Activated naive CD4-positive, alpha-beta T cell treated with anti-CD3 and anti-CD28 coated beads for 36 hours (primary cell): ENCODE measurements at regions not wholly inside any gene's neighbourhood (a gene's known extent, or its start where the extent isn't known, plus 50 kb on each side); places are given as distances from the start of the nearest gene placed in this dataset.

Source experiments
- CTCF ChIA-PET: fragments of 350-600 bp; sonication (Branson Sonifier 250); formaldehyde crosslinking; loops from one replicate; lab custom pipeline; 2021; ENCODE audit warnings: antibody characterized with exemption; lab: Charles Lee
- DNase-seq: peaks from one replicate; pipeline ENCODE4 v3.0.0-alpha.2; 2020
- H3K27ac Mint-ChIP-seq: one replicate; pipeline ENCODE4 v1.8.0; 2021; ENCODE audit warnings: mild to moderate bottlenecking, mixed read lengths
- H3K27me3 Mint-ChIP-seq: one replicate; pipeline ENCODE4 v1.8.0; 2021; ENCODE audit warnings: low read depth, mixed read lengths
- H3K36me3 Mint-ChIP-seq: one replicate; pipeline ENCODE4 v1.8.0; 2021; ENCODE audit warnings: low read depth, mixed read lengths
- H3K4me1 Mint-ChIP-seq: one replicate; pipeline ENCODE4 v1.8.0; 2021; ENCODE audit warnings: low read depth, mixed read lengths
- H3K4me3 Mint-ChIP-seq: one replicate; pipeline ENCODE4 v1.8.0; 2021; ENCODE audit warnings: mild to moderate bottlenecking, moderate library complexity, mixed read lengths
- H3K9me3 Mint-ChIP-seq: one replicate; pipeline ENCODE4 v1.8.0; 2021; ENCODE audit warnings: mixed read lengths
- intact Hi-C: fragments of 100-400 bp; cut with micrococcal nuclease; formaldehyde crosslinking; loops from one replicate; pipeline ENCODE4 v1.15.1; 2023

DNA sequence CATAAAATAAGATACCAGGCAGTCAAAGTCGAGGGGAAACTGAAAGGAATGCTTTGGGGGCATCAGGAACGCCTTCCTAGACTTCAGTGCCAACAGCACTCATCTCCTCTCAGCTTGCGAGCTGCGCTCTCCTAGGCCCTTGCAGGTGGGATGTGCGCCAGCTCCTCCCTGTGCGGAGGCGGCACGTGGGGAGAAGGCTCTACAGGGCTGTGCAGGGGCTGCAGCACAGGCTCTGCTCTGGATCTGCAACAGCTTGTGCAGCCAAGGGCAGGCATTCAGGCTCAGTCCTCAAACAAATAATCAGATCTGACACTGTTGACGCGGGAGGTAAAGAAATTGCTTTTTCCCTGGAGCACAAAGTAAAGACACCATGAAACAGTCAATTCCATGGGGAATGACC lies 144.8 kb downstream of the TTLL2 start:
- DNase-seq: no peak
- peaks cover 4% of the 10 kb centered on the region for H3K27me3 Mint-ChIP-seq
- peaks cover 4% of the 10 kb centered on the region for H3K4me1 Mint-ChIP-seq
- no peaks in the 10 kb centered on the region for H3K9me3 Mint-ChIP-seq
- CTCF ChIA-PET: no interaction called here
- intact Hi-C loops: no loop called here
- no peak overlapping the region for H3K27ac Mint-ChIP-seq
- no peaks in the 10 kb centered on the region for H3K36me3 Mint-ChIP-seq
- H3K4me3 Mint-ChIP-seq: no peak overlapping the region

DNA sequence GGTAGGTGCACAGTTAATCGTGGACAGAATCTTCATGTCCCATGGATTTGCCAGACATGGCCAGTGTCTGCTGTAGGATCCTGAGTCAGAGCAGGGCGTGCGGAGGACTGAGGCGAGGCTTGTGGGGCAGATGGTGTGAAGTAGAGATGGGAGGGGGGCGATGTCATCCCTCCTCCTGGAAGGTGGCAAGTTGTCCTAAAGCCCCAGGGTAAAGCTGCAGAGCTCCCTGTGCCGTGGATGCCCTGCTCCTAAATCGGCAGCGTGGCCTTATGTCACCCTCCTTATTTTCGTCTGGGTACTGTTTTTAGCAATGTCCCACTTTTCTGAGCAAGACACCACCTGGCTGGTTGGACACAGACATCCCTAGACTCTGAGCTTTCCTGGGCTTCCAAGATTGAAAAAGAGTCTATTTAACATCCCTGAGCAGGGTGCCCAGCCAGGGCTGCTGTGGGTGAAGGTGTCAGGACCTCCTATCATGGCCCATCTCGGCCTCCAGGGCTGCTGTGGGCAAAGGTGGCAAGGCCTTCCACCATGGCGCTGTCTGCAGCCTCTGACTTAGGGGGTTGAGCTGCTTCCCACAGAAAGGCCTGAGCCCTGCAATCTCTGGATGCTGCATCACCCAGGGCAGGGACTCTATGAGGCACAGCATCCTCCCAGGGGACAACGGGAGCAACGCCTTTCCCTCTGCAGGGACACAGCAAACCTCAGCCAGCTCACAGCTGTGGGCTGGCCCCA lies 145.4 kb downstream of the TTLL2 start:
- Mint-ChIP-seq H3K4me3 (no peak overlapping the region), H3K36me3 (no peaks in the 10 kb centered on the region), H3K4me1 (peaks cover 4% of the 10 kb centered on the region), H3K9me3 (no peaks in the 10 kb centered on the region), H3K27ac (no peak overlapping the region), H3K27me3 (peaks cover 4% of the 10 kb centered on the region)
- CTCF ChIA-PET: no interaction called here
- DNase-seq: no peak
- intact Hi-C loops: no loop called here

DNA sequence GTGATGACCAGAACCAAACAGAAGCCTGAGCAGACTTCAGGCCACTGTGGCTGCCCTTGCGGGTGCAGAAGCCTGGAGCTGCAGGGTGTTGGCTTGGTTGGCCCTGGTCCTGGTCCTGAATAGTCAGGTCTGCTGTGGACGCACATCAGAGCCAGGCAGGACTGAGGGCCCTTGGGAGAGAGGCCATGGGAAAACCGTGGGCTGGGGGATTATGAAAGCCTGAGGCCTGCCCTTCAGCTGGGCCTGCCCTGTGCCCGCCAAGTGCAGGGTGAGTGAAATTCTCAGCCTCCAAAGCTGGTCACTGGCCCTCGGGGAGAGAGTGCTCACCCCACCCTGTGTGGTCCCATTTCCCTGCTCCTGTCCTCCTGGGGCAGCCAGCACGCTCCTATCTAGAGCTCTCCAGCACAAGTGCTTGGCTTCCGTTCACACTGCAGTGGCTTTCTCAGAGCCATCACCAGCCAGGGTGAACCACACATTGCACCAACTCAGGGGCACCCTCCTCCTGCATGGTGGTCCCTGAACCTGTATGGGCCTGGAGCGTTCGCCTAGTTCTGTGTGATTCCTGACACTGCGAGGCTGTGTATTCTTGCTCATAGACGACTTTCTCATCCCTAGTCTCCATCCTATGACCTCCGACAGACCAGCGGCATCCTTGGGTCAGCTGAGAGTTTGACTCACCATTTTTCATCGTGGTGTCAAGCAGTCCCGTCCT lies 146.1 kb downstream of the TTLL2 start:
- CTCF ChIA-PET: no interaction called here
- Mint-ChIP-seq H3K9me3 (no peaks in the 10 kb centered on the region), H3K36me3 (no peaks in the 10 kb centered on the region), H3K27me3 (peaks cover 4% of the 10 kb centered on the region), H3K4me3 (no peak overlapping the region), H3K27ac (no peak overlapping the region), H3K4me1 (peaks cover 4% of the 10 kb centered on the region)
- intact Hi-C loops: no loop called here
- no peak for DNase-seq

DNA sequence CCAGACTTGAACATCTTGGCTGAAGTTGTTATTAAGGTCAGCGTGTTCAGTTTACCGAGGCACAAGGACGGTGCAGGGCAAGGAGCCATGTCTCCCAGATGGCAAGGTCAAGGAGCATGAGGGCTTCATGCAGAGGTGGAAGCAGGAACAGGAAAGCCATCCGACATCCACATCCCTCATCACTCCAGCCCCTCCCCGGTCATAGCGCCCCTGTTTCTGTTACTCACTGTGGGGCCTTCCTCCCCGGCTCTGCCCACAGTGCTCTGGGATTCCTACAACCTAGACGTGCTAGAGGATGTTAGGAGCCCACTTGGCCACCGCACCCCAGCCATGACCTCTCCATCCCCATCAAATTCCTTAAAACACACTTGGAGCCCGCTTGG lies 146.7 kb downstream of the TTLL2 start:
- DNase-seq: no peak
- Mint-ChIP-seq H3K4me3 (no peak overlapping the region), H3K36me3 (no peaks in the 10 kb centered on the region), H3K4me1 (peaks cover 4% of the 10 kb centered on the region), H3K9me3 (no peaks in the 10 kb centered on the region), H3K27ac (no peak overlapping the region), H3K27me3 (peaks cover 4% of the 10 kb centered on the region)
- CTCF ChIA-PET: no interaction called here
- intact Hi-C loops: no loop called here

DNA sequence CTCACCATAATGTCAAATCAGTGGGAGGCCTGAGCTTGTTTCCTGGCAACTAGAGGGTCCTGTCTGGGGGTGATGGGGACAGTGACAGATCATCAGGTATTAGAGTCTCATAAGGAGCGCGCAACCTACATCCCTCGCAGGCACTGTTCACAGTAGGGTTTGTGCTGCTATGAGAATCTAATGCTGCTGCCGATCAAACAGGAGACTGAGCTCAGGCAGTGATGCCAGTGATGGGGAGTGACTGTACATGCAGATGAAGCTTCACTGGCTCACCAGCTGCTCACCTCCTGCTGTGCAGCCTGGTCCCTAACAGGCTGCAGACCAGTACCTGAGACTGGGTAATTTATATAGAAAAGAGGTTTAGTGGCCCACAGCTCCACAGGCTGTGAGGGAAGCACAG lies 147.3 kb downstream of the TTLL2 start:
- CTCF ChIA-PET: no interaction called here
- H3K4me1 Mint-ChIP-seq: peaks cover 4% of the 10 kb centered on the region
- no peak overlapping the region for H3K4me3 Mint-ChIP-seq
- no peaks in the 10 kb centered on the region for H3K36me3 Mint-ChIP-seq
- H3K27ac Mint-ChIP-seq: no peak overlapping the region
- peaks cover 4% of the 10 kb centered on the region for H3K27me3 Mint-ChIP-seq
- no peak for DNase-seq
- no peaks in the 10 kb centered on the region for H3K9me3 Mint-ChIP-seq
- intact Hi-C loops: no loop called here

DNA sequence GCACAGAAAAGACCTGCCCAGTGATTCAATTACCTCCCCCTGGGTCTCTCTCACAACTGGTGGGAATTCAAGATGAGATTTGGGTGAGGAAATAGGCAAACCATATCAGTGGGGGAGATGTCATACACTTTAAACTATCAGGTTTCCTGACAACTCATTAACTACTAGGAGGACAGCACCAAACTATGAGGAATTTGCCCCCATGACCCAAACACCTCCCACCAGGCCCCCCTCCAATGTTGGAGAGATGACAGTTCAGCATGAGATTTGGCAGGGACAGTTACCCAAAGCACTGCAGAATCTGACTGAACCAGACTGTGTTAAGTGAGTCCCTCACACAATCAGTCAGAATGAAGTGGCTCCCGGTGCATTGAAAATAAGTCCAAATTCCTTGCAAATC lies 148.0 kb downstream of the TTLL2 start:
- no peak overlapping the region for H3K4me3 Mint-ChIP-seq
- no peaks in the 10 kb centered on the region for H3K9me3 Mint-ChIP-seq
- CTCF ChIA-PET: no interaction called here
- no peak for DNase-seq
- intact Hi-C loops: no loop called here
- no peaks in the 10 kb centered on the region for H3K36me3 Mint-ChIP-seq
- H3K27me3 Mint-ChIP-seq: no peaks in the 10 kb centered on the region
- H3K4me1 Mint-ChIP-seq: peaks cover 4% of the 10 kb centered on the region
- H3K27ac Mint-ChIP-seq: no peak overlapping the region

DNA sequence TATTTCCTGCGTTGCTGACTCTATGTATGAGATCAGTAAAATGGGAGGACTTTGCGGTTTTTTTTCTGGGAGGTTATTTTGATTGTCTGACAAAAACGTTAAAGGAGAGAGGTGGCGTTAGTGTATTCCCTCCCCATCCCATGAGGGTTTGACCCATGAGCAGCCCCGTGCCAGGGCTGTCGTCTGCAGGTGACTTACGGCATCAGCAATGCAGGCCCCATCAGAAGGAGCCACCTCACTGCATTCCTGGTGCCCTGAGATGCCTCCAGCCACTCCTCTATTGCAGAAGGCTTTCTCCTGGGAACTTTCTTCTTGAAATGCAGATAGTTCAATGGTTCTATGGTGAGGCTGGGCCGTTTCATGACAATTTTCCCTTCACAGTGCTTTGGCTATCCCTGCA lies 149.3 kb downstream of the TTLL2 start:
- CTCF ChIA-PET: interaction anchor here (0.7 kb wide), 1 partner anchor 161 kb away, joined by 3 read pairs; no protein-coding TSS in a partner anchor
- no peak for DNase-seq
- peaks cover 2% of the 10 kb centered on the region for H3K4me1 Mint-ChIP-seq
- H3K9me3 Mint-ChIP-seq: no peaks in the 10 kb centered on the region
- intact Hi-C loops: no loop called here
- H3K27ac Mint-ChIP-seq: no peak overlapping the region
- peaks cover 4% of the 10 kb centered on the region for H3K27me3 Mint-ChIP-seq
- no peaks in the 10 kb centered on the region for H3K36me3 Mint-ChIP-seq
- no peak overlapping the region for H3K4me3 Mint-ChIP-seq

DNA sequence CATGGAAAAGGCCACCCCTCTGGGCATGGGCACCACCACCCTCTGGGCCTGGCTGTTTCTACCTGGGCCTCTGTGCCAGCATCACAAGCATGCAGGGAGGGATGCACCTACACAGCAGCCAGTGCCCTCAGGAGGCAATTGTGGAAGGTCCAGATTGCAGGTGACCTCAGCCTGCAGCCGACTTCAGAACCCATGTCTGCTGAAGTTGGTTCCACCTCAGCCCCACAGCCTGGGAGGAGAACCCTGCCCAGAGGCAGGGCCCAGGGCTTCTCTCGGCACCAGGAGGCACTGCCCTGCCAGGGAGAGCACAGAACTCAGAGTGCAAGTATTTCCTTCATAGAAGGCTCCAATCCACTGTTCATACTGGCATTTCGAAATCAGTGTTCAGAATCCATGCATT lies 149.8 kb downstream of the TTLL2 start:
- Mint-ChIP-seq H3K27me3 (peaks cover 4% of the 10 kb centered on the region), H3K4me3 (no peak overlapping the region), H3K27ac (no peak overlapping the region), H3K4me1 (no peaks in the 10 kb centered on the region), H3K9me3 (no peaks in the 10 kb centered on the region), H3K36me3 (no peaks in the 10 kb centered on the region)
- intact Hi-C loops: no loop called here
- DNase-seq: no peak
- CTCF ChIA-PET: interaction anchor here (0.7 kb wide), 1 partner anchor 162 kb away, joined by 3 read pairs; no protein-coding TSS in a partner anchor

DNA sequence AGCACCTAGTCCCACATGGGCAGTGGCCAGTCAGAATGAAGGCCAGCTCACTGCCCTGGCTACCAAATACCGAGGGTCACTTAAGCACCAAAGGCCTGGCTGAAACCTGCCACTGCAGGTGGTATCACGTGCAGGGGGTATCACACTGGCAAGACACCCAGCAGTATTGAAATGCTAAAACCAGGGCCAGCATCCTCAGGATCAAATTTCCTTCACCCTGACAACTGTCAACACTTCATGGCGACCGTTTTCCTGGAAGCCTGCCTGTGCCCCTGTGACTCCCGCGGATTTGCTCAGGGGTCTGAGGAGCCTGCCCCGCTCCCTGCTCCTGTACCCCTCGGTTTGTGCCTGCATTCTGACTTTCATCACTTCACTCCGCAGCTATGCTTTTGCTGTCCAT lies 151.1 kb downstream of the TTLL2 start:
- no peaks in the 10 kb centered on the region for H3K9me3 Mint-ChIP-seq
- H3K27me3 Mint-ChIP-seq: peaks cover 10% of the 10 kb centered on the region
- intact Hi-C loops: no loop called here
- no peaks in the 10 kb centered on the region for H3K4me1 Mint-ChIP-seq
- H3K36me3 Mint-ChIP-seq: no peaks in the 10 kb centered on the region
- CTCF ChIA-PET: no interaction called here
- no peak overlapping the region for H3K27ac Mint-ChIP-seq
- no peak overlapping the region for H3K4me3 Mint-ChIP-seq
- DNase-seq: no peak

DNA sequence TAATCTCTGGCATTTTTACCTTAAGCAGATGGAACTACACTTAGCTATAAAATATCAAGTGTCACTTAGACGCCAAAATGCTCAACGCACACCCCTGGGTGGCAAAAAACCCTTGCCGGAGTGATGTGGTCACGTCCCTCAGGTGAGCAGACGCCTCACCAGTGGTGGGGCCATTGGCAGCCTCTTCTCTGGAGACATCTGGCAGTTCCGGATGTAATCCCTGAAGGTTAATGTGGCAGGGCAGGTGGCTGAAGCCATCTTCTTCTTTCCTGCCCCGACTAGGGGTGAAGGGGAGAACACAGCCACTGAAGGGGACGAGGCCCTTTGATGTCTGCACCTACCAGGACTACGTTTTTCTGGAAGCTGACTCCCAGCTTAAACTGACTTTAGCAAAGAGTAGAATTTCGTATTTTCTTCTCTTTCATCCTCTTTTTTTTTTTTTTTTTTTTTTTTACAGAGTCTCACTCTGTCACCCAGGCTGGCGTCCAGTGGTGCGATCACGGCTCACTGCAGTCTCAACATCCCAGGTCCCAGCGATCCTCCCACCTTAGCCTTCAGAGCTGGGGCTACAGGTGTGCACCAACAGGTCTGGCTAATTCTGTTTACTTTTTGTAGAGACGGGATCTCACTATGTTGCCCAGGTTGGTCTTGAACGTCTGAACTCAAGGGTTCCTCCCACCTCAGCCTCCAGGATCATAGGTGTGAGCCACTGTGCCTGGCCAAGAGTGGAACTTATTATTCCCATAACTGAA lies 152.1 kb downstream of the TTLL2 start:
- Mint-ChIP-seq H3K4me3 (no peak overlapping the region), H3K27ac (no peak overlapping the region), H3K36me3 (no peaks in the 10 kb centered on the region), H3K27me3 (peaks cover 16% of the 10 kb centered on the region), H3K9me3 (no peaks in the 10 kb centered on the region), H3K4me1 (no peaks in the 10 kb centered on the region)
- CTCF ChIA-PET: no interaction called here
- DNase-seq: no peak
- intact Hi-C loops: no loop called here

DNA sequence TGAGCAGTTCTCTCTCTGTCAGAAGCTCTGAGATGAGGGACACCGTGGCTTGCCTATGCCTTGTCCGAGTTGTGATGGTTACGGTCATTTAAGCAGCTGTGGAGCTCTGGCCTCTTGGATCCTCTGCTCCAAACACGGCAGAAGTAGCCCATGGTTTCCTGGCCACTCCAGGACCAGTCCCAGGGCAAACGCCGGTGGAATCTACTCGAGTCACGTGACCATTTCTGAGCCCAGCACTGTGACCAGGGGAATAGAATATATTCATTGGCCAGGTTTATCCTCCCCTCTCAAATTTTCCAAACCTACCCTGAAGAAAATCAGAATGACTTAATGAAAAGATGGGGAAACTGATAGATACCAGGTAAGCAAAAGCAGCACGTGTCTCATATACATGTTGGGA lies 152.8 kb downstream of the TTLL2 start:
- H3K4me3 Mint-ChIP-seq: no peak overlapping the region
- intact Hi-C loops: no loop called here

DNA sequence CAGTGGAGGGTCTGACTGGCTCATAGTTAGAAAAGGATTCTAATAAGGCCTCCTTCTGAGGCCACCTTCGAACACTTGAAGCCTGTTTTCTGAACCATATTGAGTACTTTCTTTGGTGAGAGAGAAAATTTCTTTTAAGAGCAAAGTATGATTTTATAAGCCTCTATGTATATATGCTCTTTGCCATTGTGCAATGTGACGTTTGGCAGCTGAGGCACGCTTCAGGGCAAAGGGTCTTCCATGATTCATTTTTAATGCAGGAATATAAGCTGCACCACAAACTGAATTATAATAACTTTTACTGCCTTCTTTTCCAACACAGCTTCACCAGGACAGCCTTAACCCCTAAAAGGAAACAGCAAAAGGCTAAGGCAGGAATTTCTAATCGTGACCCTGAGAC lies 154.4 kb downstream of the TTLL2 start:
- Mint-ChIP-seq H3K27ac (no peak overlapping the region), H3K4me1 (no peaks in the 10 kb centered on the region), H3K36me3 (no peaks in the 10 kb centered on the region), H3K27me3 (peaks cover 20% of the 10 kb centered on the region), H3K4me3 (no peak overlapping the region), H3K9me3 (no peaks in the 10 kb centered on the region)
- CTCF ChIA-PET: no interaction called here
- no peak for DNase-seq
- intact Hi-C loops: no loop called here

More for the DNA sequence above, 152.8 kb downstream of the TTLL2 start:
- CTCF ChIA-PET: no interaction called here
- H3K27ac Mint-ChIP-seq: no peak overlapping the region
- H3K27me3 Mint-ChIP-seq: peaks cover 18% of the 10 kb centered on the region
- no peaks in the 10 kb centered on the region for H3K4me1 Mint-ChIP-seq
- no peaks in the 10 kb centered on the region for H3K9me3 Mint-ChIP-seq
- no peaks in the 10 kb centered on the region for H3K36me3 Mint-ChIP-seq
- no peak for DNase-seq
